IMR-90 (cell line): ENCODE measurements at regions not wholly inside any gene's neighbourhood (a gene's known extent, or its start where the extent isn't known, plus 50 kb on each side); places are given as distances from the start of the nearest gene placed in this dataset.

ENCODE experiments used
- BHLHE40 ChIP-seq: fragments of 150-350 bp; IDR thresholded peaks from 2 replicates; pipeline ENCODE4 v1.6.1; 2016; ENCODE audit warnings: mild to moderate bottlenecking, low read depth, low read length
- CEBPB ChIP-seq: IDR thresholded peaks from 2 replicates; pipeline ENCODE4 v1.6.1; 2012; ENCODE audit warnings: low read depth, low read length, improper control_type of control experiment
- CHD1 ChIP-seq: IDR thresholded peaks from 2 replicates; pipeline ENCODE4 v1.6.1; 2012; ENCODE audit warnings: low read depth, low read length, improper control_type of control experiment
- CTCF ChIP-seq: conservative IDR thresholded peaks from 2 replicates; pipeline ENCODE4 v1.5.1; 2012; ENCODE audit warnings: mild to moderate bottlenecking, low read depth, low read length, improper control_type of control experiment
- ELK1 ChIP-seq: fragments of 150-350 bp; IDR thresholded peaks from 2 replicates; pipeline ENCODE4 v1.6.1; 2016; ENCODE audit warnings: low read depth, mild to moderate bottlenecking, low read length, moderate library complexity, borderline replicate concordance
- POLR2A ChIP-seq: IDR thresholded peaks from 2 replicates; pipeline ENCODE4 v1.6.1; 2012; ENCODE audit warnings: mild to moderate bottlenecking, low read depth, low read length
- RCOR1 ChIP-seq: IDR thresholded peaks from 2 replicates; pipeline ENCODE4 v1.6.1; 2012; ENCODE audit warnings: mild to moderate bottlenecking, low read length, improper control_type of control experiment; ENCODE audit not compliant: insufficient replicate concordance
- SMC3 ChIP-seq: fragments of 150-350 bp; IDR thresholded peaks from 2 replicates; pipeline ENCODE4 v1.6.1; 2016; ENCODE audit warnings: low read depth, mild to moderate bottlenecking, antibody characterized with exemption, low read length, moderate library complexity
- USF2 ChIP-seq: fragments of 150-350 bp; IDR thresholded peaks from 2 replicates; pipeline ENCODE4 v1.6.1; 2017; ENCODE audit warnings: mild to moderate bottlenecking, antibody characterized with exemption, low read length, low read depth

GRCh38 chr6:47117314-47117713 is 75.2 kb upstream of the ADGRF1 start:
- TF ChIP-seq RCOR1 = no peak
- no peak for TF ChIP-seq BHLHE40
- TF ChIP-seq POLR2A = no peak
- no peak for TF ChIP-seq CTCF
- TF ChIP-seq CEBPB = no peak
- TF ChIP-seq USF2 = no peak
- TF ChIP-seq CHD1 = no peak
- no peak for TF ChIP-seq SMC3
- no peak for TF ChIP-seq ELK1
